WI38 (cell line): ENCODE measurements at regions not wholly inside any gene's neighbourhood (a gene's known extent, or its start where the extent isn't known, plus 50 kb on each side); places are given as distances from the start of the nearest gene placed in this dataset.

Experiments
- H3K4me3 ChIP-seq: 2 replicates; pipeline ENCODE4 v1.5.1; 2011; ENCODE audit warnings: low read depth, mild to moderate bottlenecking, control low read depth, low read length
- TF ChIP-seq, protein P1 (sequence below): IDR thresholded peaks from 2 replicates; pipeline ENCODE4 v1.5.1; 2012; ENCODE audit warnings: low read depth, mild to moderate bottlenecking, control low read depth, low read length

- no peak overlapping the region for H3K4me3 ChIP-seq
- TF ChIP-seq, protein P1, sequence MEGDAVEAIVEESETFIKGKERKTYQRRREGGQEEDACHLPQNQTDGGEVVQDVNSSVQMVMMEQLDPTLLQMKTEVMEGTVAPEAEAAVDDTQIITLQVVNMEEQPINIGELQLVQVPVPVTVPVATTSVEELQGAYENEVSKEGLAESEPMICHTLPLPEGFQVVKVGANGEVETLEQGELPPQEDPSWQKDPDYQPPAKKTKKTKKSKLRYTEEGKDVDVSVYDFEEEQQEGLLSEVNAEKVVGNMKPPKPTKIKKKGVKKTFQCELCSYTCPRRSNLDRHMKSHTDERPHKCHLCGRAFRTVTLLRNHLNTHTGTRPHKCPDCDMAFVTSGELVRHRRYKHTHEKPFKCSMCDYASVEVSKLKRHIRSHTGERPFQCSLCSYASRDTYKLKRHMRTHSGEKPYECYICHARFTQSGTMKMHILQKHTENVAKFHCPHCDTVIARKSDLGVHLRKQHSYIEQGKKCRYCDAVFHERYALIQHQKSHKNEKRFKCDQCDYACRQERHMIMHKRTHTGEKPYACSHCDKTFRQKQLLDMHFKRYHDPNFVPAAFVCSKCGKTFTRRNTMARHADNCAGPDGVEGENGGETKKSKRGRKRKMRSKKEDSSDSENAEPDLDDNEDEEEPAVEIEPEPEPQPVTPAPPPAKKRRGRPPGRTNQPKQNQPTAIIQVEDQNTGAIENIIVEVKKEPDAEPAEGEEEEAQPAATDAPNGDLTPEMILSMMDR = no peak
Observed at GRCh38 chr18:53605198-53605597, 619.3 kb downstream of the MBD2 start.

DNA sequence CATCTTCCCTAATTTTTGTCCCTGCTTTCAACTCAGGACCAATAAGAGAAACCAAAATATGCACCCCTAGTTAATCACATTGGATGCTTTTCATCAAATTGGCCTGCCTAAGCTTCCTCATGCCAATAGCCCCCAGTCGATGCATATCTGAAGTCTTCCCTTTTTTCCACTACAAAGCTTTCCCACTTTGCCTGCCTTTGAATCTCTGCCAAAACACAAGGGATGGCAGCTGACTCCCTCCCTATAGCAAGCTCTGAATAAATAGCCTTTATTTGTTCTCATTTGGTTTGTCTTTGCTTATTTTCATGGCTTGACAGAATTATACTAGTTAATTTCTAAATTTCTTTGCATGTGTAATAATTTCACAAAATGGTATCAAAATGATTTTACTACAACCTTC lies 621.2 kb downstream of the MBD2 start:
- no peak overlapping the region for H3K4me3 ChIP-seq
- TF ChIP-seq, protein P1 = no peak

- TF ChIP-seq, protein P1 = no peak
Observed at GRCh38 chr18:53601344-53601743, 623.1 kb downstream of the MBD2 start.

GRCh38 chr18:53586923-53587322 lies 637.5 kb downstream of the MBD2 start:
- no peak overlapping the region for H3K4me3 ChIP-seq
- TF ChIP-seq, protein P1 = no peak

More at GRCh38 chr18:53601344-53601743, 623.1 kb downstream of the MBD2 start:
- H3K4me3 ChIP-seq = no peak overlapping the region
